Transverse colon (tissue), 3 donors: ENCODE measurements at regions not wholly inside any gene's neighbourhood (a gene's known extent, or its start where the extent isn't known, plus 50 kb on each side); places are given as distances from the start of the nearest gene placed in this dataset.

Experiments used
- CTCF ChIP-seq, 5 experiments: fragments of 200-600 bp in 3 of 5; fragments of 450-650 bp in 2 of 5; sonication (generic) in 3 of 5; IDR thresholded peaks; 1 replicate in 2 of 5; 2 replicates in 3 of 5; pipeline ENCODE4 v1.5.1; 2016 to 2017; ENCODE audit warnings: antibody characterized with exemption in 5 of 5, inconsistent platforms in 3 of 5, mild to moderate bottlenecking in 2 of 5, moderate library complexity in 1 of 5
- POLR2A ChIP-seq: fragments of 450-650 bp; IDR thresholded peaks from one replicate; pipeline ENCODE4 v1.6.1; 2016; ENCODE audit warnings: antibody characterized with exemption, mild to moderate bottlenecking, moderate library complexity

DNA sequence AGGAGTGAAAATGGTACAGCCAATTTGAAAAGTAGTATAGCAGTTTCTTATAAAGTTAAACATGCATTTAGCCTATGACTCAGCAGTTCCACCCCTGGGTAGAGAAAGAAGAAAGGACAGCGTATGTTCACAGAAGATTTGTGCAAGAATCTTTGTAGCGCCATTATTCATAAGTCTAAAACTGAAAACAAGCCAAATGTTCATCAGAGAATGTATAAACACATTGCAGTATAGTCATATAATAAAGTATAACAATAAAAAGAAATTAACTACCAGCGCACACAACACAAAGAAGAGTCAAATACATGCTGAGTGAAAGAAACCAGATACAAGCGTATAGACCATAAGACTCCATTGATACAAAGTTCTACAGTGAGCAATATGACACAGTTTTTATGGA lies 294.0 kb downstream of the SAMD5 start:
- TF ChIP-seq POLR2A: no peak
- TF ChIP-seq CTCF (IDR thresholded peaks at IDR 0.05): no peak
